ENCODE measurements at regions not wholly inside any gene's neighbourhood (a gene's known extent, or its start where the extent isn't known, plus 50 kb on each side); places are given as distances from the start of the nearest gene placed in this dataset.
A peak's percentile ranks its signal among the peaks of the same experiment; 100 is the strongest.
"Not testable (repeated sequence)": the region's sequence is repeated elsewhere in the genome, so short reads cannot be mapped to it uniquely, and the experiment has no call there.

DNA sequence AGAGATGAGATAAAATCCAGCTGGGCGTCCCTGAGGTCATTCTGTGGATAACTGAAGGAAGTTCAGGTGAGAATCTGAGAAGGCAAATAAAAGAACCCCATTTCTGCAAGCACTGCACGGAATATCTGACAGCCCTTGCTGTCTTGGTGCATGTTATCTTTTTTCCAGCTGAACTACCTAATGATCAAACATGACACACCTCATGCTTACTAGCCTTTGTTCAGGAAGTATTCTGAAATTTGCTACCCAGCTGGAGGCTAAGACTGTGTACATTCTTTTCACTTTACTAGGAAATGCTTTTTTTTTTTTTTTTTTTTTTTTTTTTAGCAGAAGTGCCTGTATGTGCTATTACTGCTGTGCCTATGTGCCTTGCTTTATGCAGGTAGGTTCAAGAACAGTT, 718.1 kb downstream of the SMARCA1 start:
- H3K27me3 ChIP-seq: no peaks in the 10 kb centered on the region
- no peak overlapping the region for H3K27ac Mint-ChIP-seq
- no peak overlapping the region for H3K27ac ChIP-seq
- peaks cover 8% of the 10 kb centered on the region for H3K9me3 ChIP-seq (ENCODE audit: low read depth)
- TF ChIP-seq EZH2 (IDR thresholded peaks at IDR 0.05): no peak
- peaks cover 4% of the 10 kb centered on the region for H3K4me1 Mint-ChIP-seq
- H3K4me1 ChIP-seq: no peaks in the 10 kb centered on the region
- no peak for DNase-seq (ENCODE audit: low spot score)
- H3K79me2 ChIP-seq (ENCODE audit: low read depth): no peaks in the 10 kb centered on the region
- H3F3A ChIP-seq (ENCODE audit: low read depth): no peaks in the 10 kb centered on the region
- H3K4me2 ChIP-seq: no peak overlapping the region
- no peak overlapping the region for H3K4me3 ChIP-seq
- H3K36me3 Mint-ChIP-seq: peaks cover 2% of the 10 kb centered on the region
- no peak overlapping the region for H3K9ac ChIP-seq
- no peaks in the 10 kb centered on the region for H4K20me1 ChIP-seq (ENCODE audit: low read depth)
- H2AFZ ChIP-seq (replicated peaks): no peak overlapping the region
- H3K4me3 Mint-ChIP-seq: no peak overlapping the region
- H3K36me3 ChIP-seq: no peaks in the 10 kb centered on the region
- no peaks in the 10 kb centered on the region for H3K27me3 Mint-ChIP-seq (ENCODE audit: insufficient read depth, low read depth)
- H3K9me3 Mint-ChIP-seq: peaks cover 27% of the 10 kb centered on the region

DNA sequence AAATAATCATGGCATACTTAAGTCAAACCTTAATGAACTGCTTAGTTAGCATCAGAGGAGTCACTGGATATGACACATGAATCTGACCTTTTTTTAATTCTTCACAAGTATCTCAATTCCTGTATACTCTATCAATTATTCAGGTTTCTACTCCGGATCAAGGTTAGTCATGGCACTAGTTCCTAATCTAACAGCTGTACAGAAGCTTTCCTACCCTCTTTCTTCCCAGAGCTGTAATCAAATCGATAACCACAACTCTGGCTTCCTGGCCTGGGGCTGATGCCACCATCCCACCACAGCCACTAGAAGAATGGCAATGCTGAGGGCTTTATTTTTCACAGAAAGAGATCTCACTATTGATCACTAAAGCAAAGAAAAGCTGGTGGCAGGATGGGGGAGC, 718.5 kb downstream of the SMARCA1 start:
- H3K36me3 Mint-ChIP-seq: peaks cover 2% of the 10 kb centered on the region
- no peak overlapping the region for H3K9ac ChIP-seq
- no peak overlapping the region for H3K4me2 ChIP-seq
- H3K4me1 Mint-ChIP-seq: peaks cover 4% of the 10 kb centered on the region
- no peaks in the 10 kb centered on the region for H4K20me1 ChIP-seq (ENCODE audit: low read depth)
- no peaks in the 10 kb centered on the region for H3K27me3 ChIP-seq
- H3K27ac Mint-ChIP-seq: no peak overlapping the region
- H3K4me3 Mint-ChIP-seq: no peak overlapping the region
- H3K27ac ChIP-seq: no peak overlapping the region
- no peaks in the 10 kb centered on the region for H3K4me1 ChIP-seq
- no peak overlapping the region for H3K4me3 ChIP-seq
- peaks cover 26% of the 10 kb centered on the region for H3K9me3 Mint-ChIP-seq
- H3K9me3 ChIP-seq (ENCODE audit: low read depth): peaks cover 8% of the 10 kb centered on the region
- H3K36me3 ChIP-seq: no peaks in the 10 kb centered on the region
- no peaks in the 10 kb centered on the region for H3K79me2 ChIP-seq (ENCODE audit: low read depth)
- no peaks in the 10 kb centered on the region for H3K27me3 Mint-ChIP-seq (ENCODE audit: insufficient read depth, low read depth)
- H2AFZ ChIP-seq (replicated peaks): no peak overlapping the region
- TF ChIP-seq, protein P1, sequence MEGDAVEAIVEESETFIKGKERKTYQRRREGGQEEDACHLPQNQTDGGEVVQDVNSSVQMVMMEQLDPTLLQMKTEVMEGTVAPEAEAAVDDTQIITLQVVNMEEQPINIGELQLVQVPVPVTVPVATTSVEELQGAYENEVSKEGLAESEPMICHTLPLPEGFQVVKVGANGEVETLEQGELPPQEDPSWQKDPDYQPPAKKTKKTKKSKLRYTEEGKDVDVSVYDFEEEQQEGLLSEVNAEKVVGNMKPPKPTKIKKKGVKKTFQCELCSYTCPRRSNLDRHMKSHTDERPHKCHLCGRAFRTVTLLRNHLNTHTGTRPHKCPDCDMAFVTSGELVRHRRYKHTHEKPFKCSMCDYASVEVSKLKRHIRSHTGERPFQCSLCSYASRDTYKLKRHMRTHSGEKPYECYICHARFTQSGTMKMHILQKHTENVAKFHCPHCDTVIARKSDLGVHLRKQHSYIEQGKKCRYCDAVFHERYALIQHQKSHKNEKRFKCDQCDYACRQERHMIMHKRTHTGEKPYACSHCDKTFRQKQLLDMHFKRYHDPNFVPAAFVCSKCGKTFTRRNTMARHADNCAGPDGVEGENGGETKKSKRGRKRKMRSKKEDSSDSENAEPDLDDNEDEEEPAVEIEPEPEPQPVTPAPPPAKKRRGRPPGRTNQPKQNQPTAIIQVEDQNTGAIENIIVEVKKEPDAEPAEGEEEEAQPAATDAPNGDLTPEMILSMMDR (IDR thresholded peaks at IDR 0.05): no peak
- TF ChIP-seq EZH2 (IDR thresholded peaks at IDR 0.05) (no peak), EZH2phosphoT487 (IDR thresholded peaks at IDR 0.05) (no peak)
- no peak for DNase-seq (ENCODE audit: low spot score)
- H3F3A ChIP-seq (ENCODE audit: low read depth): no peaks in the 10 kb centered on the region

DNA sequence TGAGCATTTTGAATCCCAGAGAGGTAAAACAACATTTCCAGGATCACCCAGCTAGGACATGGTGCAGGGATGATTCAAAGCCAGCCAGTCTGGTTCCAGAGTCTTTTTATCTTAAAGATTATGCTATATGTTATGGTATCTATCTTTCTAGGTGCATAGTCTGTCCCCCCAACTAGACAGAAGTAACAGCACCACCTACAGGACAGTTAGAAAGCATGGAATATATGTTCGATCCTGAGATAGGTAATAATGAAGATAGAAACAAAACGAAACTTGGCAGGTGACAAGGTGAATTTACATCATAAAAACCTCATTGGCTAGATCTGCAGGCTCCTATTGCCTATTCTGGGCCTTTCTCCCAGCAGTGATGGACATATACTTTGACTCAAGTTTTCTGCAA, 723.2 kb downstream of the SMARCA1 start:
- H2AFZ ChIP-seq (replicated peaks): no peak overlapping the region
- no peaks in the 10 kb centered on the region for H3F3A ChIP-seq (ENCODE audit: low read depth)
- no peaks in the 10 kb centered on the region for H3K79me2 ChIP-seq (ENCODE audit: low read depth)
- no peaks in the 10 kb centered on the region for H3K9me3 ChIP-seq (ENCODE audit: low read depth)
- H4K20me1 ChIP-seq (ENCODE audit: low read depth): no peaks in the 10 kb centered on the region
- TF ChIP-seq, protein P1 (IDR thresholded peaks at IDR 0.05): peak; percentile 63
- TF ChIP-seq EZH2phosphoT487 (IDR thresholded peaks at IDR 0.05): no peak
- H3K4me2 ChIP-seq: no peak overlapping the region
- H3K9ac ChIP-seq: no peak overlapping the region
- DNase-seq (ENCODE audit: low spot score): peak; percentile 21
- H3K27ac Mint-ChIP-seq: no peak overlapping the region
- no peaks in the 10 kb centered on the region for H3K27me3 Mint-ChIP-seq (ENCODE audit: insufficient read depth, low read depth)
- no peak overlapping the region for H3K4me3 ChIP-seq
- no peaks in the 10 kb centered on the region for H3K4me1 ChIP-seq
- peaks cover 19% of the 10 kb centered on the region for H3K9me3 Mint-ChIP-seq
- H3K27ac ChIP-seq: no peak overlapping the region
- H3K4me1 Mint-ChIP-seq: peaks cover 4% of the 10 kb centered on the region
- no peaks in the 10 kb centered on the region for H3K36me3 ChIP-seq
- H3K27me3 ChIP-seq: no peaks in the 10 kb centered on the region
- no peaks in the 10 kb centered on the region for H3K36me3 Mint-ChIP-seq
- no peak overlapping the region for H3K4me3 Mint-ChIP-seq

DNA sequence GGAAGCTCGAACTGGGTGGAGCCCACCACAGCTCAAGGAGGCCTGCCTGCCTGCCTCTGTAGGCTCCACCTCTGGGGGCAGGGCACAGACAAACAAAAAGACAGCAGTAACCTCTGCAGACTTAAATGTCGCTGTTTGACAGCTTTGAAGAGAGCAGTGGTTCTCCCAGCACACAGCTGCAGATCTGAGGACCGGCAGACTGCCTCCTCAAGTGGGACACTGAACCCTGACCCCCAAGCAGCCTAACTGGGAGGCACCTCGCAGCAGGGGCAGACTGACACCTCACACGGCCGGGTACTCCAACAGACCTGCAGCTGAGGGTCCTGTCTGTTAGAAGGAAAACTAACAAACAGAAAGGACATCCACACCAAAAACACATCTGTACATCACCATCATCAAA, 730.9 kb upstream of the ACTRT1 start:
- not testable (repeated sequence) for H3K9me3 ChIP-seq (ENCODE audit: low read depth); H3K27me3 Mint-ChIP-seq (ENCODE audit: insufficient read depth, low read depth); H3K4me1 ChIP-seq; H3K36me3 ChIP-seq; H3K4me3 Mint-ChIP-seq; H3K79me2 ChIP-seq (ENCODE audit: low read depth); H3F3A ChIP-seq (ENCODE audit: low read depth); H3K9me3 Mint-ChIP-seq; H3K27ac Mint-ChIP-seq; H3K27me3 ChIP-seq; H3K4me3 ChIP-seq; H3K27ac ChIP-seq; H2AFZ ChIP-seq (replicated peaks); H4K20me1 ChIP-seq (ENCODE audit: low read depth); H3K4me2 ChIP-seq; H3K9ac ChIP-seq; H3K36me3 Mint-ChIP-seq
- H3K4me1 Mint-ChIP-seq: peaks cover 13% of the 10 kb centered on the region
- DNase-seq (ENCODE audit: low spot score): peak; percentile 15
